C4-2B (cell line): ENCODE measurements at regions not wholly inside any gene's neighbourhood (a gene's known extent, or its start where the extent isn't known, plus 50 kb on each side); places are given as distances from the start of the nearest gene placed in this dataset.

Experiments used
- ZFX ChIP-seq: fragments of 450-650 bp; IDR thresholded peaks from 2 replicates; pipeline ENCODE4 v1.6.1; 2017
- TF ChIP-seq, protein P1 (sequence below): fragments of 450-650 bp; conservative IDR thresholded peaks from 2 replicates; pipeline ENCODE4 v1.5.1; 2017; ENCODE audit warnings: mild to moderate bottlenecking

DNA sequence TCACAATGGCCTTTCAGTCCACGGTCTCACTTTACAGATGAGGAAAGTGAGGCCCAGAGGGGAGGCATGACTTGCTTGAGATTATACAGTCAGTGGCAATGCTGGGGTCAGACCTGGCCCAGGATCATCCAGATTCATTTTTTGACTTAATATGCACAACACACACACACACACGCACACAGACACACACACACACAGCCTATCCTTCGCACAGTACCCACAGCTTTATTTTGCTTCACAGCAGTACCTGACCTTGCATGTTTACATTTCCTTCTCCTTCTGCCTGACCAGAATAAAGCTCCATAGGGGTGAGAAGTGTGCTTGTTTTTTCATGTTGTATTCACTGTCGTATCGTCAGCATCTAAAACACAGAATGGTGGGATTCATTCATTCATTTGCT is 79.8 kb downstream of the VEGFA start:
- TF ChIP-seq, protein P1, sequence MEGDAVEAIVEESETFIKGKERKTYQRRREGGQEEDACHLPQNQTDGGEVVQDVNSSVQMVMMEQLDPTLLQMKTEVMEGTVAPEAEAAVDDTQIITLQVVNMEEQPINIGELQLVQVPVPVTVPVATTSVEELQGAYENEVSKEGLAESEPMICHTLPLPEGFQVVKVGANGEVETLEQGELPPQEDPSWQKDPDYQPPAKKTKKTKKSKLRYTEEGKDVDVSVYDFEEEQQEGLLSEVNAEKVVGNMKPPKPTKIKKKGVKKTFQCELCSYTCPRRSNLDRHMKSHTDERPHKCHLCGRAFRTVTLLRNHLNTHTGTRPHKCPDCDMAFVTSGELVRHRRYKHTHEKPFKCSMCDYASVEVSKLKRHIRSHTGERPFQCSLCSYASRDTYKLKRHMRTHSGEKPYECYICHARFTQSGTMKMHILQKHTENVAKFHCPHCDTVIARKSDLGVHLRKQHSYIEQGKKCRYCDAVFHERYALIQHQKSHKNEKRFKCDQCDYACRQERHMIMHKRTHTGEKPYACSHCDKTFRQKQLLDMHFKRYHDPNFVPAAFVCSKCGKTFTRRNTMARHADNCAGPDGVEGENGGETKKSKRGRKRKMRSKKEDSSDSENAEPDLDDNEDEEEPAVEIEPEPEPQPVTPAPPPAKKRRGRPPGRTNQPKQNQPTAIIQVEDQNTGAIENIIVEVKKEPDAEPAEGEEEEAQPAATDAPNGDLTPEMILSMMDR, result no peak
- no peak for TF ChIP-seq ZFX
